ENCODE measurements at regions not wholly inside any gene's neighbourhood (a gene's known extent, or its start where the extent isn't known, plus 50 kb on each side); places are given as distances from the start of the nearest gene placed in this dataset.

GRCh38 chr2:136539355-136539754 is 226.0 kb upstream of the THSD7B start:
- no peaks in the 10 kb centered on the region for H3K4me1 ChIP-seq
- no peak overlapping the region for H3K27ac ChIP-seq
- no peaks in the 10 kb centered on the region for H3K27me3 ChIP-seq
- H3K36me3 ChIP-seq, result no peaks in the 10 kb centered on the region
- intact Hi-C loops (cut with DNase I; ENCODE audit: low total_unique reads), result no loop called here
- no peaks in the 10 kb centered on the region for H3K9me3 ChIP-seq
- no peak for DNase-seq (ENCODE audit: low spot score in 2 of 2)
- no peak for TF ChIP-seq POLR2A (IDR thresholded peaks at IDR 0.05)
- no peak for TF ChIP-seq CTCF (IDR thresholded peaks at IDR 0.05)
- H3K4me3 ChIP-seq, result no peak overlapping the region

DNA sequence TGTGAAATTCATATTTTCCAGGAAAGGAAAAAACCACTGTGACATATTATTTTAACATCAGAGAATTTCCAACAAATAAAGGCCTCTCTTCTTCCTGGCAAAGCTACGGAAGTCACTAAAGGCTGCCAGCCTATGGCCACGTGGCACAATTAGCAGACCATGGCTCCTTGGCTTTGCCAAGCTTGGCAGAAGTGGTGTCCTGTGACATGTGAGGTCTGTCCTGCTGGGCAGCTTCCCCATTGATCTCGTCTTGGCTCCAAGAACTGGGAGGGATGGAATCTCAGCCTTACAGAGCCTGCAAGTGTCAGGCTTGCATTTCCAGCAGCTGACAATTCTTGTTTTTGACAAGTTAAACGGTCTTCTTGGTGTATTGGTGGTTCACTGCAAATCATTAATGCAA is 226.9 kb upstream of the THSD7B start:
- no peak overlapping the region for H3K4me3 ChIP-seq

DNA sequence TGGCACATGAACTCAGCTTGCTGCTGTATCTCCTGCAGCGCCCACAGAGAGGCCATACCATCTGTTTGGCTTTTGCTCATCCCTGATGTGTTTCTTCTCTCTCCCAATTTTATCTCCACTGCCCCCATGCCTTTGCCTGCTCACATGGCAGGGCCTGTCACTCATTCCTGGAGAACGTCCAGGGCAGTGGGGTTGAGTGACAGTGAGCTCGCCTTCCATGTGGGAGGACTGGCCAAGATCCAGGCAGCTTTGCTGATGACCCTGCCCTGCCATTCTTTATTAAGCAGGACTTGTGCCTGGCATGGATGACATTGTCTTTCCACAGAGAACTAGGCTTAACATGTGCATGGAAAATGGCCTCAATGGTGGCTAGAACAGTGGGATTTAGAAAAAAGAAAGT is 230.5 kb upstream of the THSD7B start:
- no peaks in the 10 kb centered on the region for H3K27me3 ChIP-seq
- no peak for TF ChIP-seq CTCF (IDR thresholded peaks at IDR 0.05)
- no peak for TF ChIP-seq POLR2A (IDR thresholded peaks at IDR 0.05)
- no peak for TF ChIP-seq POLR2AphosphoS5 (IDR thresholded peaks at IDR 0.05)
- intact Hi-C loops (cut with DNase I; ENCODE audit: low total_unique reads), result no loop called here

More for the DNA sequence above, 226.9 kb upstream of the THSD7B start:
- TF ChIP-seq POLR2AphosphoS5 (IDR thresholded peaks at IDR 0.05), result no peak
- TF ChIP-seq CTCF (IDR thresholded peaks at IDR 0.05), result no peak
- TF ChIP-seq POLR2A (IDR thresholded peaks at IDR 0.05), result no peak
- Histone ChIP-seq H3K9me3 (no peaks in the 10 kb centered on the region), H3K27me3 (no peaks in the 10 kb centered on the region), H3K36me3 (no peaks in the 10 kb centered on the region), H3K4me1 (no peaks in the 10 kb centered on the region), H3K27ac (no peak overlapping the region)
- intact Hi-C loops (cut with DNase I; ENCODE audit: low total_unique reads), result no loop called here
- no peak for DNase-seq (ENCODE audit: low spot score in 2 of 2)

DNA sequence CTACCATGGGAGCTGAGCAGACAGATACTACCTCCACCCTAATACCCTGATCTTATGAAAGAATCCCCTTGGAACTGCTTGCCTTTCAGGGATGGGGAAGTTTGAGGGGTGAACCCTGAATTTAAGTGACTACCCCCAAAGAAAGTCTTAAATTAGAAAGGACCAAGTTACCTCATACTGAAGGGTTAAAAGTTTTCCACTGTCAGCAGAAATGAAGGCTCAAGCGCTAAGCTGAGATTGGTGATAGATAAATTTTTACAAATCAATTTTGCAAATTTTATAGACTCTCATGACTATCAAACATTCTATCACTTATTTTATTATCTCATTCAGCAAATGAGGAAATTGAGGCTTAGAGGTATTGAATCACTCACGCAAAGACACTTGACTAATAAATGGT is 233.2 kb upstream of the THSD7B start:
- H3K27ac ChIP-seq, result no peak overlapping the region
- DNase-seq (ENCODE audit: low spot score in 2 of 2), result no peak
- H3K4me3 ChIP-seq, result no peak overlapping the region
- H3K9me3 ChIP-seq, result no peaks in the 10 kb centered on the region
- H3K4me1 ChIP-seq, result no peaks in the 10 kb centered on the region
- intact Hi-C loops (cut with DNase I; ENCODE audit: low total_unique reads), result no loop called here
- TF ChIP-seq POLR2AphosphoS5 (IDR thresholded peaks at IDR 0.05), result no peak
- no peak for TF ChIP-seq CTCF (IDR thresholded peaks at IDR 0.05)
- no peak for TF ChIP-seq POLR2A (IDR thresholded peaks at IDR 0.05)
- H3K36me3 ChIP-seq, result no peaks in the 10 kb centered on the region
- H3K27me3 ChIP-seq, result no peaks in the 10 kb centered on the region

More for the DNA sequence above, 230.5 kb upstream of the THSD7B start:
- H3K4me3 ChIP-seq, result no peak overlapping the region
- no peak overlapping the region for H3K27ac ChIP-seq
- H3K36me3 ChIP-seq, result no peaks in the 10 kb centered on the region
- H3K4me1 ChIP-seq, result no peaks in the 10 kb centered on the region
- no peaks in the 10 kb centered on the region for H3K9me3 ChIP-seq
- DNase-seq (ENCODE audit: low spot score in 2 of 2), result no peak

DNA sequence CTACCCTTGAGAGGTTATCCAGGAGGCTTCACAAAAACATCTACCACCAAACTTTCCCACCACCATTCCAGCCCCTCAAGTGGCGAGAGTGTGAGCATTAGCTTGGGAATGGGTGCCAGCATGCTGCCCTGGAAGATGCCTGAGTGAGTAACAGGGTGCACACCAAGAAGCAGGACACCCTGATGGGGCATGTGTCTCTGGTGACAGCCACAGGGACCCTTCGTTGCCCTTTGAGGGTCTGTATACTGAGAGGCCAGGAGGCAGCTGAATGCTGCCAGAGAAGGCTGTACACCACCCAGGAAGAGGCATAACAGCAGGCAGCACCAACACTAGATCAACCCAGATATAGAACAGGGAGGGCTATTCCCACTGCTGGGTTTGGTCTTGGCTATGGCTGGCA is 233.6 kb upstream of the THSD7B start:
- DNase-seq (ENCODE audit: low spot score in 2 of 2), result no peak
- H3K4me3 ChIP-seq, result no peak overlapping the region
- no peak for TF ChIP-seq POLR2A (IDR thresholded peaks at IDR 0.05)
- no peak for TF ChIP-seq CTCF (IDR thresholded peaks at IDR 0.05)
- no peak for TF ChIP-seq POLR2AphosphoS5 (IDR thresholded peaks at IDR 0.05)
- no peak overlapping the region for H3K27ac ChIP-seq
- intact Hi-C loops (cut with DNase I; ENCODE audit: low total_unique reads), result no loop called here
- no peaks in the 10 kb centered on the region for H3K4me1 ChIP-seq
- H3K36me3 ChIP-seq, result no peaks in the 10 kb centered on the region
- H3K9me3 ChIP-seq, result no peaks in the 10 kb centered on the region
- H3K27me3 ChIP-seq, result no peaks in the 10 kb centered on the region

All from breast epithelium (tissue), 4 donors.